ENCODE measurements at regions not wholly inside any gene's neighbourhood (a gene's known extent, or its start where the extent isn't known, plus 50 kb on each side); places are given as distances from the start of the nearest gene placed in this dataset.
"Not testable (repeated sequence)": the region's sequence is repeated elsewhere in the genome, so short reads cannot be mapped to it uniquely, and the experiment has no call there.

DNA sequence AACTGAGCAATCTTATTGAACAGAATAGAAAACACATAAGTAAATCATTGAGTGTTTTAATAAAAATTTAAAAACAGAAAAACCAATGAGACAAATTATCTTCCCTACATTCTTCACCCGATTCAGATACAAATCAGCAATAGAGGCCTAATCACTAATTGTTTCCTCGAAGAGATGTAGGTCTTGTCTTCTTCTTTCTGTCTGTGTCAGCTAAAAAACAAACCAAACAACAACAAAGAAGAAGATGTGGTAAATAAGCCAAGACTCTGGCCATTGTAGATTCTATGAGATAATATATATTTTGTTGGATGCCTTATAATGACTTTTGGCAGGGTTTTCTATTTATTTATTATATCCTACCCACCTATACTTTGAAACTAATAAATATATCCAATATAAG lies 200.9 kb upstream of the FSIP2 start:
- TF ChIP-seq, protein P1, sequence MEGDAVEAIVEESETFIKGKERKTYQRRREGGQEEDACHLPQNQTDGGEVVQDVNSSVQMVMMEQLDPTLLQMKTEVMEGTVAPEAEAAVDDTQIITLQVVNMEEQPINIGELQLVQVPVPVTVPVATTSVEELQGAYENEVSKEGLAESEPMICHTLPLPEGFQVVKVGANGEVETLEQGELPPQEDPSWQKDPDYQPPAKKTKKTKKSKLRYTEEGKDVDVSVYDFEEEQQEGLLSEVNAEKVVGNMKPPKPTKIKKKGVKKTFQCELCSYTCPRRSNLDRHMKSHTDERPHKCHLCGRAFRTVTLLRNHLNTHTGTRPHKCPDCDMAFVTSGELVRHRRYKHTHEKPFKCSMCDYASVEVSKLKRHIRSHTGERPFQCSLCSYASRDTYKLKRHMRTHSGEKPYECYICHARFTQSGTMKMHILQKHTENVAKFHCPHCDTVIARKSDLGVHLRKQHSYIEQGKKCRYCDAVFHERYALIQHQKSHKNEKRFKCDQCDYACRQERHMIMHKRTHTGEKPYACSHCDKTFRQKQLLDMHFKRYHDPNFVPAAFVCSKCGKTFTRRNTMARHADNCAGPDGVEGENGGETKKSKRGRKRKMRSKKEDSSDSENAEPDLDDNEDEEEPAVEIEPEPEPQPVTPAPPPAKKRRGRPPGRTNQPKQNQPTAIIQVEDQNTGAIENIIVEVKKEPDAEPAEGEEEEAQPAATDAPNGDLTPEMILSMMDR (IDR thresholded peaks at IDR 0.05; ENCODE audit: control insufficient read depth, insufficient read depth, low read depth, low read length, missing control alignments): no peak
- DNase-seq (ENCODE audit: low read depth): no peak
- no peak overlapping the region for H3K4me3 ChIP-seq (ENCODE audit: control insufficient read depth, low read depth, low read length)

DNA sequence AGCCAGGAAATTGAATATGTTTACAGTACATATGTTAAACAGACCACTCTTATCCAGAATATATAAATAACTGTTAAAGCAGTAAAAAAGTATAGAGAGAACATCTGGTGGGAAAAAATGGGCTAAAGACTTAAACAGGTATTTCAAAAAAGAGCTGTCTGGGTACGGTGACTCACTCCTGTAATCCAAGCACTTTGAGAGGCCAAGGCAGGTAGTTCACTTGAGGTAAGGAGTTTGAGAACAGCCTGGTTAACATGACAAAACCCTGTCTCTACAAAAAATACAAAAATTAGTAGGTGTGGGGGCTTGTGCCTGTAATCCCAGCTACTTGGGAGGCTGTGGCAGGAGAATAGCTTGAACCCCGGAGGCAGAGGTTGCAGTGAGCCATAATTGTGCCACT lies 171.4 kb upstream of the FSIP2 start:
- H3K4me3 ChIP-seq (ENCODE audit: control insufficient read depth, low read depth, low read length): no peak overlapping the region
- TF ChIP-seq, protein P1 (IDR thresholded peaks at IDR 0.05; ENCODE audit: control insufficient read depth, insufficient read depth, low read depth, low read length, missing control alignments): no peak

DNA sequence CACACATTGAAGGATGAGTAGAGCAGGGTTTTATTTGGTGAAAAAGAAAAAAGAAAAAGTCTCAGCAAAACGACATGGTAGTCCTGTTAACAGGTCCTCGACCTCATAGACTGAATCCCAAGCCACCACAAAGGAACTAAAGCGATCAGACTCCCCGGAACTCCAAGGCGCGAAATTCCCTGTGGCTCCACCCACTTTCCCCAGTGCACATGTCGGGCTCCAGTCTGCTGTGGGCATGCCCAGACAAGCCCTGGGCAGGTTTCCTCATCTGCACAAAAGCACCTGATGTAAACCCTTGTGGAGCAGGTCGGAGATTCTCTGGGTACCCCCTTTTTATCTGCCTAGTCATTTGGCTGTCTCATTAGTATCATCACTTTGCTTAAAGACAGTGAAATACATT lies 170.7 kb upstream of the FSIP2 start:
- no peak for DNase-seq (ENCODE audit: low read depth)
- no peak overlapping the region for H3K4me3 ChIP-seq (ENCODE audit: control insufficient read depth, low read depth, low read length)
- TF ChIP-seq, protein P1 (IDR thresholded peaks at IDR 0.05; ENCODE audit: control insufficient read depth, insufficient read depth, low read depth, low read length, missing control alignments): no peak

More for the DNA sequence above, 171.4 kb upstream of the FSIP2 start:
- no peak for DNase-seq (ENCODE audit: low read depth)

DNA sequence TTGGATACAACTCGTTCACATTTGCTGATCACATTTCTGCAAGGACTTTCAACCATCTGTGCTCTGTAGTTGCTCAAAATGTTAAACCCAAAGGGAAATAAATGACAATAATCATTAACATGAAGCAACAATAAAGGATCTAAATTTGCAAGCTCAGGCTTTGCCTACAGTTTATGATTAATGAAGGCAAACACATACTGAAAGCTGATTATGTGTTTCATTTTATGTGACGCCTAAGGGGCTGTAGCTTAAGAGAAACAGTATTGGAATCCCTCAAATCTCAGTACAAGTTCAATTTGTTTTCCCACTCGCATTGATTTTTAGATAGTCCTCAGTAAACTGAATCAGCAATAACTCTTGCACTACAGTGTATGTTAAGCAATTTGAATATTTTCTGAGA lies 160.3 kb upstream of the FSIP2 start:
- DNase-seq (ENCODE audit: low read depth): no peak
- H3K4me3 ChIP-seq (ENCODE audit: control insufficient read depth, low read depth, low read length): no peak overlapping the region
- TF ChIP-seq, protein P1 (IDR thresholded peaks at IDR 0.05; ENCODE audit: control insufficient read depth, insufficient read depth, low read depth, low read length, missing control alignments): no peak

DNA sequence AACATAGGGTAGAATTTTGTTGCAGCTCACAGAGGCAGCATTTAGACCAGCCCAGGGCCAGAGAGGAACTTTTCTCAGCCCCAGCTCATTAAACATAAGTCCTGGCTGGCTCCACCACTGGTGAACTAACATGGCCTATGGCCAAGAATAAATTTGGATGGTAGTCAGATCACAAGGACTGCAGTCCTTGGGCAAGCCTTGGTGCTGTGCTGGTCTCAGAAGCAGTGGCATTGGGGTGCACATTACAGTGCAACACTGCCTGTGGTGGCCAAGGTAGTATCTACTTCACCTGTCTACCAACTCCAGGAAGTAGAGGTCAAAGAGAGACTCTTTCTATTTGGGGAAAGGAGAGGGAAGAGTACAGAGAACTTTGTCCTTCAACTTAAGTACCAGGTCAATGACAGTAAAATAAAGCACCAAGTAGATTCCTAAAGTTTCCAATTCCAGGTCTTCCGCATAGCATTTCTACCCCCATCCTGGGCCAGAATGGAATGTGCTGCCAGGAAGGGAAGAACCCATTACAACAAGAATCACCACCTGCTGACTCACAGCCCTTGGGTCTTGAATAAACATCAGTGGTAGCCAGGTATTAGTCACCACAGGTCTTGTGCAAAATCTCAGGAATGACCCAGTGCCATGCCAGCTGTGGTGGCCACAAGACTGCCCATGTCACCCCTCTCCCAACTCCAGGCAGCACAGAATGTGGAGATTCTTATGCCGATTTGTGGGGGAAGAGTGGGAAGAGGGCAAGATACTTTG lies 155.4 kb upstream of the FSIP2 start:
- TF ChIP-seq, protein P1 (IDR thresholded peaks at IDR 0.05; ENCODE audit: control insufficient read depth, insufficient read depth, low read depth, low read length, missing control alignments): no peak
- H3K4me3 ChIP-seq (ENCODE audit: control insufficient read depth, low read depth, low read length): no peak overlapping the region
- DNase-seq (ENCODE audit: low read depth): no peak

DNA sequence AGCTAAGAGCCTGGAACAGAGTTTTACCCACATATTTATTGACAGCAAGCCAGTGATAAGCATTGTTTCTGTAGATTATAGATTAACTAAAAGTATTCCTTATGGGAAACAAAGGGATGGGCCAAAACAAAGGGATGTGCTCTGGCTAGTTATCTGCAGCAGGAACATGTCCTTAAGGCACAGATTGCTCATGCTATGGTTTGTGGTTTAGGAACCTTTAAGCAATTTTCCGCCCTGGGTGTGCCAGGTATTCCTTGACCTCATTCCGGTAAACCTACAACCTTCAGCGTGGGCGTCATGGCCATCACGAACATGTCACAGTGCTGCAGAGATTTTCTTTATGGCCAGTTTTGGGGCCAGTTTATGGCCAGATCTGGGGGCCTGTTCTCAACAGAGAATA lies 153.4 kb upstream of the FSIP2 start:
- not testable (repeated sequence) for H3K4me3 ChIP-seq (ENCODE audit: control insufficient read depth, low read depth, low read length); DNase-seq (ENCODE audit: low read depth)

DNA sequence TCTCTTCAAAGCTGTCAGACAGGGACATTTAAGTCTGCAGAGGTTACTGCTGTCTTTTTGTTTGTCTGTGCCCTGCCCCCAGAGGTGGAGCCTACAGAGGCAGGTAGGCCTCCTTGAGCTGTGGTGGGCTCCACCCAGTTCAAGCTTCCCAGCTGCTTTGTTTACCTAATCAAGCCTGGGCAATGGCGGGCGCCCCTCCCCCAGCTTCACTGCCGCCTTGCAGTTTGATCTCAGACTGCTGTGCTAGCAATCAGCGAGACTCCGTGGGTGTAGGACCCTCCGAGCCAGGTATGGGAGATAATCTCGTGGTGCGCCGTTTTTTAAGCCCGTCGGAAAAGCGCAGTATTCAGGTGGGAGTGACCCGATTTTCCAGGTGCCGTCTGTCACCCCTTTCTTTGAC lies 147.3 kb upstream of the FSIP2 start:
- H3K4me3 ChIP-seq (ENCODE audit: control insufficient read depth, low read depth, low read length); DNase-seq (ENCODE audit: low read depth): not testable (repeated sequence)

DNA sequence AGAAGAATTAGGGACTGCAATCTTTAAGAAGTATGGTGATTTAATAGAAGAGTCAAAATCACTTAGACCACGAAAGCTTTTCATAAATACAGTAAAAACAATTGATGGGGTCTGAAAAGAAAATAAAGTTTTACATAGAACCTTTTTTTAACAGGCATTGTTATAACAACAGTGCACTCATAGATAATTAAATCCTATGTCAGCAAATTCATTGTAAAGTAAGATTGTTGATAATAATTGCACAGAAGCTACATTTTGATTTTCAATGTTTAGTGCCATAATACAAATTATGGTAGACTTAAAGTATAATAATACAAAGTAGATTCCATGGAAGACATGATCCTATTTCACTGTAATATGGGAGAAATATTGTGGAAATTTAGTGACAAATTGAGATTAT lies 130.7 kb upstream of the FSIP2 start:
- DNase-seq (ENCODE audit: low read depth): no peak
- H3K4me3 ChIP-seq (ENCODE audit: control insufficient read depth, low read depth, low read length): no peak overlapping the region
- TF ChIP-seq, protein P1 (IDR thresholded peaks at IDR 0.05; ENCODE audit: control insufficient read depth, insufficient read depth, low read depth, low read length, missing control alignments): no peak

All from AG09309 (cell line).